Large intestine (tissue), 3 donors: ENCODE measurements at regions not wholly inside any gene's neighbourhood (a gene's known extent, or its start where the extent isn't known, plus 50 kb on each side); places are given as distances from the start of the nearest gene placed in this dataset.

Experiments
- DNase-seq, 2 donors: peaks; one replicate each; pipeline versions ENCODE4 v3.0.0 to v3.0.0-alpha.2; 2013
- H3K27ac ChIP-seq: one replicate; pipeline ENCODE4 v1.5.1; 2013; ENCODE audit warnings: low read length
- H3K27me3 ChIP-seq: 2 replicates; pipeline ENCODE4 v1.6.1; 2013; ENCODE audit warnings: low read length; ENCODE audit not compliant: control insufficient read depth, insufficient read depth
- H3K36me3 ChIP-seq: 2 replicates; pipeline ENCODE4 v1.6.1; 2013; ENCODE audit warnings: low read length; ENCODE audit not compliant: control insufficient read depth, insufficient read depth
- H3K4me1 ChIP-seq: one replicate; pipeline ENCODE4 v1.6.1; 2013; ENCODE audit warnings: low read length; ENCODE audit not compliant: control insufficient read depth, insufficient read depth
- H3K4me3 ChIP-seq: one replicate; pipeline ENCODE4 v1.5.1; 2013; ENCODE audit warnings: low read length
- H3K9me3 ChIP-seq: one replicate; pipeline ENCODE4 v1.6.1; 2013; ENCODE audit warnings: mild to moderate bottlenecking, low read depth, low read length, moderate library complexity; ENCODE audit not compliant: control insufficient read depth
- WGBS: methylation state at CpG from one replicate; pipeline ENCODE4 v1.1.5; 2013; ENCODE audit warnings: low lambda C conversion rate; ENCODE audit not compliant: insufficient coverage; 5-methylcytosine and 5-hydroxymethylcytosine counted together

GRCh38 chr7:84792231-84792893 is 394.5 kb downstream of the SEMA3D start:
- no peak overlapping the region for H3K4me3 ChIP-seq
- H3K27ac ChIP-seq: no peak overlapping the region
- no peak for DNase-seq
- no peaks in the 10 kb centered on the region for H3K4me1 ChIP-seq
- no peaks in the 10 kb centered on the region for H3K9me3 ChIP-seq
- 98% methylated on average over 7 of the region's 8 CpGs for WGBS
- H3K27me3 ChIP-seq: no peaks in the 10 kb centered on the region
- no peaks in the 10 kb centered on the region for H3K36me3 ChIP-seq

GRCh38 chr7:84790882-84791281 is 396.0 kb downstream of the SEMA3D start:
- H3K27me3 ChIP-seq: no peaks in the 10 kb centered on the region
- no CpG with 5 or more reads among the region's 2 CpGs for WGBS
- no peaks in the 10 kb centered on the region for H3K9me3 ChIP-seq
- H3K27ac ChIP-seq: no peak overlapping the region
- DNase-seq: no peak
- H3K4me3 ChIP-seq: no peak overlapping the region
- H3K36me3 ChIP-seq: no peaks in the 10 kb centered on the region
- no peaks in the 10 kb centered on the region for H3K4me1 ChIP-seq

- Histone ChIP-seq H3K4me1 (peaks cover 11% of the 10 kb centered on the region), H3K27ac (no peak overlapping the region), H3K27me3 (no peaks in the 10 kb centered on the region), H3K36me3 (no peaks in the 10 kb centered on the region), H3K4me3 (no peak overlapping the region), H3K9me3 (no peaks in the 10 kb centered on the region)
- no CpG with 5 or more reads among the region's 2 CpGs for WGBS
- DNase-seq: no peak
Measured at GRCh38 chr7:84786073-84786472, 400.8 kb downstream of the SEMA3D start.

GRCh38 chr7:84784450-84784849 is 402.4 kb downstream of the SEMA3D start:
- H3K27ac ChIP-seq: peak overlapping the region; percentile 84
- no peaks in the 10 kb centered on the region for H3K27me3 ChIP-seq
- no peaks in the 10 kb centered on the region for H3K9me3 ChIP-seq
- H3K4me1 ChIP-seq: peaks cover 11% of the 10 kb centered on the region
- peak; percentile 5 to 58 for DNase-seq
- WGBS: no CpG with 5 or more reads among the region's 3 CpGs
- no peak overlapping the region for H3K4me3 ChIP-seq
- no peaks in the 10 kb centered on the region for H3K36me3 ChIP-seq

- H3K9me3 ChIP-seq: no peaks in the 10 kb centered on the region
- WGBS: 17% methylated on average over 1 of the region's 2 CpGs
- H3K27me3 ChIP-seq: no peaks in the 10 kb centered on the region
- H3K4me3 ChIP-seq: peak overlapping the region; percentile 1
- peak overlapping the region; percentile 84 for H3K27ac ChIP-seq
- H3K36me3 ChIP-seq: no peaks in the 10 kb centered on the region
- H3K4me1 ChIP-seq: peaks cover 11% of the 10 kb centered on the region
- DNase-seq: peak; percentile 53 to 80
Measured at GRCh38 chr7:84783141-84783778, 403.6 kb downstream of the SEMA3D start.

- no peak for DNase-seq
- no peak overlapping the region for H3K27ac ChIP-seq
- H3K9me3 ChIP-seq: no peaks in the 10 kb centered on the region
- WGBS: 100% methylated on average over 2 of the region's 2 CpGs
- H3K36me3 ChIP-seq: no peaks in the 10 kb centered on the region
- no peak overlapping the region for H3K4me3 ChIP-seq
- no peaks in the 10 kb centered on the region for H3K27me3 ChIP-seq
- peaks cover 11% of the 10 kb centered on the region for H3K4me1 ChIP-seq
Measured at GRCh38 chr7:84781838-84782237, 405.0 kb downstream of the SEMA3D start.

GRCh38 chr7:84780158-84781124 is 406.4 kb downstream of the SEMA3D start:
- DNase-seq: no peak
- Histone ChIP-seq H3K36me3 (no peaks in the 10 kb centered on the region), H3K9me3 (no peaks in the 10 kb centered on the region), H3K4me1 (peaks cover 11% of the 10 kb centered on the region), H3K27ac (no peak overlapping the region), H3K27me3 (no peaks in the 10 kb centered on the region), H3K4me3 (no peak overlapping the region)
- WGBS: no CpG with 5 or more reads among the region's 10 CpGs

- Histone ChIP-seq H3K27me3 (no peaks in the 10 kb centered on the region), H3K27ac (no peak overlapping the region)
- WGBS: no CpG with 5 or more reads among the region's 4 CpGs
Measured at GRCh38 chr7:84757761-84758160, 429.1 kb downstream of the SEMA3D start.

GRCh38 chr7:84746353-84746752 is 440.5 kb downstream of the SEMA3D start:
- peaks cover 3% of the 10 kb centered on the region for H3K9me3 ChIP-seq
- peaks cover 4% of the 10 kb centered on the region for H3K4me1 ChIP-seq
- DNase-seq: peak; percentile 9 to 48
- no peaks in the 10 kb centered on the region for H3K27me3 ChIP-seq
- H3K4me3 ChIP-seq: no peak overlapping the region
- 0% methylated on average over 1 of the region's 2 CpGs for WGBS
- H3K36me3 ChIP-seq: no peaks in the 10 kb centered on the region
- H3K27ac ChIP-seq: peak overlapping the region; percentile 14

More at GRCh38 chr7:84757761-84758160, 429.1 kb downstream of the SEMA3D start:
- Histone ChIP-seq H3K4me1 (no peaks in the 10 kb centered on the region), H3K36me3 (no peaks in the 10 kb centered on the region), H3K9me3 (no peaks in the 10 kb centered on the region), H3K4me3 (no peak overlapping the region)
- peak; percentile 43 to 62 for DNase-seq

- Histone ChIP-seq H3K27ac (no peak overlapping the region), H3K36me3 (no peaks in the 10 kb centered on the region), H3K4me3 (no peak overlapping the region), H3K9me3 (peaks cover 3% of the 10 kb centered on the region), H3K4me1 (peaks cover 4% of the 10 kb centered on the region), H3K27me3 (no peaks in the 10 kb centered on the region)
- DNase-seq: no peak
- 67% methylated on average over 3 of the region's 3 CpGs for WGBS
Measured at GRCh38 chr7:84744385-84744784, 442.5 kb downstream of the SEMA3D start.
